ENCODE measurements at regions not wholly inside any gene's neighbourhood (a gene's known extent, or its start where the extent isn't known, plus 50 kb on each side); places are given as distances from the start of the nearest gene placed in this dataset.
A peak's percentile ranks its signal among the peaks of the same experiment; 100 is the strongest.
"Not testable (repeated sequence)": the region's sequence is repeated elsewhere in the genome, so short reads cannot be mapped to it uniquely, and the experiment has no call there.

- no peak overlapping the region for H3K4me3 ChIP-seq (ENCODE audit: low read depth, low read length)
- peak; percentile 5 for DNase-seq
- H3K9me3 ChIP-seq (ENCODE audit: severe bottlenecking) = no peaks in the 10 kb centered on the region
- H3K27ac ChIP-seq = no peak overlapping the region
- no peaks in the 10 kb centered on the region for H3K27me3 ChIP-seq (ENCODE audit: insufficient read depth, low read depth, severe bottlenecking)
- no peak for TF ChIP-seq CTCF (IDR thresholded peaks at IDR 0.05; ENCODE audit: low read depth, low read length)
- H3K36me3 ChIP-seq = peaks cover 3% of the 10 kb centered on the region; the same call in 1 of the 2 replicates
Measured at GRCh38 chr17:30720013-30720471, 104.5 kb downstream of the CRLF3 start.

DNA sequence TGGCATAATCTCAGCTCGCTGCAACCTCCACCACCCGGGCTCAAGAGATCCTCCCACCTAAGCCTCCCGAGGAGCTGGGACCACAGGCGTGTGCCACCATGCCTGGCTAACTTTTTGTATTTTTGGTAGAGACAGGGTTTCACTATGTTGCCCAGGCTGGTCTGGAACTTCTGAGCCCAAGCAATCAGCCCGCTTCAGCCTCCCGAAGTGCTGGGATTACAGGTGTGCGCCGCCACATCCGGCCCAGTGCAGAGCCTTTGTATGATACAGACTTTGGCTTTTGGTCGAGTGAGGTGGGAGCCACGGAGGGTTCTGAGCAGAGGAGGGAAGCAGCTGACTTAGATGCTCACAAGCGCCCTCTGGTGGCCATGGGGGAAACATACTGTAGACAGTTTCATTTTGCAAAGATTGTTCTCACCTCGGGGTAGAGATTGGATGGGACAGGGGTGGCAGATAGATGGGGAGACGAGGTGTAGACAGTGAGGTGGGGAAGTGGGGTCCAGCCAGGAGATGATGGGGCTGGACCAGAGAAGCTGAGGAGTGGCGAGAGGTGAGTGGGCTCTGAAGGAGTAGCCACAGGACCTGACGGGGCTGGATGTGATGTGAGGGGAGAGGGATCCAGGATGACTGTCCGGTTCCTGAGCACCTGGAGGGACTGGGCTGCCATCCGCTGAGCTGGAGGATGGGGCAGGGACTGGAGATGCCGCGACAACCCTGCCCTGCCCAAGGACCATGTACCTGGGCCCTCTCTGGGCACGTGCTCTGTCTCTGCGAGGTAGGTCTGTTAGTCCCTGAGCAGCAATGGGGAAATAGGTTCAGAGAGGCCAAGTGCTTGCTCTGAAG lies 105.1 kb downstream of the CRLF3 start:
- DNase-seq = peak; percentile 62
- H3K4me3 ChIP-seq (ENCODE audit: low read depth, low read length); H3K27ac ChIP-seq; H3K27me3 ChIP-seq (ENCODE audit: insufficient read depth, low read depth, severe bottlenecking); H3K36me3 ChIP-seq; H3K9me3 ChIP-seq (ENCODE audit: severe bottlenecking): not testable (repeated sequence)
- TF ChIP-seq CTCF (IDR thresholded peaks at IDR 0.05; ENCODE audit: low read depth, low read length) = peak; percentile 66

DNA sequence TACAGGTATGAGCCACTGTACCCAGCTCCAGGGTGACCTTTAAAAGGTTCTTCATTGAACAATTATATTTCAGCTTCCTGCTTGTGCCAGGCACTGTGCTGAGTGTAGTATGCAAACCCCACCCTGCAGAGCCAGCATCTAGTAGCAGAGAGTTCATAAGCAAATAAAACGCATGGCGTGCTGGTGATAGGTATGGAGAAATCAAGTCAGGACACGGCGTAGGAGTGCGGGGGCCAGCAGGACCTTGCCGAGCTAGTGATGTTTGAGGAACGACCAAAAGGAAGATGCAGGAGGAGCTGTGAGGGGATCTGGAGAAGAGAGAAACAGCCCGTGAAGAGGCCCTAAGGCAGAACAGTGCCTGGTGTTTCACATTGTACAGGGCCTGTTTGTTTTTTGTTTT lies 105.8 kb downstream of the CRLF3 start:
- H3K9me3 ChIP-seq (ENCODE audit: severe bottlenecking); H3K27me3 ChIP-seq (ENCODE audit: insufficient read depth, low read depth, severe bottlenecking); H3K4me3 ChIP-seq (ENCODE audit: low read depth, low read length); H3K36me3 ChIP-seq; H3K27ac ChIP-seq: not testable (repeated sequence)
- peak; percentile 3 for DNase-seq

GRCh38 chr17:30718099-30718447 lies 106.4 kb downstream of the CRLF3 start:
- H3K27me3 ChIP-seq (ENCODE audit: insufficient read depth, low read depth, severe bottlenecking); DNase-seq; H3K36me3 ChIP-seq; H3K27ac ChIP-seq; H3K9me3 ChIP-seq (ENCODE audit: severe bottlenecking); H3K4me3 ChIP-seq (ENCODE audit: low read depth, low read length): not testable (repeated sequence)

DNA sequence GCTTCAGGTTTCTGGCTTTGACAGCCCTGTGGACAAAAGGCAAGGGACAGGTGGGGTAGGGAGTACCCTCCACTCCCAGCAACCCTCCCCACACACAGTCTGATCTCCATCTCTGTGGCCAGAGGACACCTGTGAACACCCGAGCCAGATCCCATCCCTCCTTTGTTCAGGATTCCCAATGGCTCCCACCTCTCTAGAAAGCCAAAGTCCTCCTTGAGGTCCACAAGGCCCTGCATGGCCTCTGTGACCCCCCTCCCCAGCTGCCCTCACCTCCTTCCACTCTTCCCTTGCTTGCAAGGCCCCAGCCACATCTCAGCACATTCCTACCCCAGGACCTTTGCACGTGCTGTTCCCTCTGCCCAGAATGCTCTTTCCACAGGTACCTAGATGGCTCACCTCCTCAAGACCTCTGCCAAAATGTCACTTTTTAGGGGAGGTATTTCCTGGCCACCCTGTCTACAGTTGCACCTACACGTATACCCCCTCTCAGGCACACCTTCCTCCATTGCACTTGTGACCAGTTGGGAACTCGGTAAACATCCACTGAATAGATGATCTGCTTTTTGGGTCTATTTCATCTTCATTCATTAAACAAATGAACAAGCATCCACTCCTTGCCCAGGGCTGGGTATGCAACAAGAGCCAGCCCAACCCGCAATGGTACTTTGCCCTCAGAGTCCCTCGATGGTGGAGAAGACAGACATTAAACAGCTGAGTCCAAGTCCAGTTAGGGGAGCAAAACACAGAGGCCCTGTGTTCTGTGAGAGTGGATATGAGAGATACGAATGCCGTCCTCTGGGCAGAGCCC lies 107.0 kb downstream of the CRLF3 start:
- Histone ChIP-seq H3K27me3 (ENCODE audit: insufficient read depth, low read depth, severe bottlenecking) (no peaks in the 10 kb centered on the region), H3K36me3 (peaks cover 3% of the 10 kb centered on the region; the same call in 1 of the 2 replicates), H3K4me3 (ENCODE audit: low read depth, low read length) (no peak overlapping the region), H3K9me3 (ENCODE audit: severe bottlenecking) (no peaks in the 10 kb centered on the region), H3K27ac (no peak overlapping the region)
- DNase-seq = no peak
- no peak for TF ChIP-seq CTCF (IDR thresholded peaks at IDR 0.05; ENCODE audit: low read depth, low read length)

DNA sequence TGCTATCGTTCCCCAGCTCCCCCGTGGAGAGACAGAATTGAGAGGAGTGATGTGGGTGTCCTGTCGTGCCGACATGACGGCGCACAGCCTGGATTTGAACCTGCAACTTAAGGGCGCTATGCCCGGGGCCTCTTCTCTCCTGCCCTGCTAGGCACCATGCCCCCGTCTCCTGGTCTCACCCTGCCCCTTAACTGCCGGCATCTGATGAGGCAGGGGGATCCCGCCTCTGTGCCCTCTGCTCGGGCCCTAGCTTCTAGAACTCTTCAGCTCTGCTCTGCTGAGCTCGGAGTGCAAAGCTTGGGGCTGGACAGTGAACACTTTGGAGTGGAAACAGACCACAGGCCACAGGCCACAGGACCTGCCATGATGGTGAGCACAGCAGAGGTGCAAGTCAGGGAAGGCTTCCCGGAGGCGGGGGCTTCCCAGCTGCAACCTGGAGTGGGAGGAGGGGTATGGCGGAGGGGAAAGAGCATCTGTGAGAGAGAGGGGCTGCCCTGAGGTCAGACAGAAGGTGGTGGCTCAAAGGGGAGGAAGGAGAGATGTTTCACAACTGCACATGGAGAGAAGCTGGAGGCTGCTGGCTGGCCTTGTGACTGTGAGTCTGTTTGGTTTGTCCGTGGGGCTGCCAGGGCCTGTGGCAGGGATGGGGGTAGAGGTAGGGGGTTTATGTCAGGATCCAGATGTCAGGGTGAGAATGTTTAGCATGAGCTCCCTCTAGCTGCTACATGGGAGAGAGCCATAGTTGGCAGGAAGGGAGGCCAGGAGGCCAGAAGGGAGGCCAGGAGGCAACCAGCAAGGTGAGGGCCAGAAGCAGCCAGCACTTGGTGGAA lies 107.8 kb downstream of the CRLF3 start:
- H3K4me3 ChIP-seq (ENCODE audit: low read depth, low read length) = no peak overlapping the region
- H3K36me3 ChIP-seq = peaks cover 3% of the 10 kb centered on the region; the same call in 1 of the 2 replicates
- H3K27me3 ChIP-seq (ENCODE audit: insufficient read depth, low read depth, severe bottlenecking) = no peaks in the 10 kb centered on the region
- no peak overlapping the region for H3K27ac ChIP-seq
- TF ChIP-seq CTCF (IDR thresholded peaks at IDR 0.05; ENCODE audit: low read depth, low read length) = peak; percentile 40; the same call in 1 of the 2 replicates
- DNase-seq = peak; percentile 23
- H3K9me3 ChIP-seq (ENCODE audit: severe bottlenecking) = no peaks in the 10 kb centered on the region

Data from WERI-Rb-1 (cell line).